Neutrophil (primary cell): ENCODE measurements at regions not wholly inside any gene's neighbourhood (a gene's known extent, or its start where the extent isn't known, plus 50 kb on each side); places are given as distances from the start of the nearest gene placed in this dataset.

ENCODE experiments used
- H3K27ac ChIP-seq: fragments of 200-600 bp; sonication (generic); 2 replicates; pipeline ENCODE4 v1.5.1; 2016; ENCODE audit warnings: mild to moderate bottlenecking, moderate library complexity
- H3K27me3 ChIP-seq: fragments of 200-600 bp; sonication (generic); 2 replicates; pipeline ENCODE4 v1.6.0; 2016; ENCODE audit warnings: mild to moderate bottlenecking
- H3K36me3 ChIP-seq: fragments of 200-600 bp; sonication (generic); 2 replicates; pipeline ENCODE4 v1.5.1; 2017
- H3K4me1 ChIP-seq, 2 experiments: fragments of 200-600 bp in 1 of 2; sonication (generic) in 1 of 2; 1 replicate in 1 of 2; 2 replicates in 1 of 2; pipeline versions ENCODE4 v1.5.1 to v1.6.1; 2013 to 2016; ENCODE audit warnings: low read depth in 1 of 2, low read length in 1 of 2, mild to moderate bottlenecking in 1 of 2, moderate library complexity in 1 of 2; ENCODE audit not compliant: control insufficient read depth in 1 of 2, insufficient read depth in 1 of 2
- H3K4me3 ChIP-seq, 2 experiments: fragments of 200-600 bp in 1 of 2; sonication (generic) in 1 of 2; 1 replicate in 1 of 2; 2 replicates in 1 of 2; pipeline ENCODE4 v1.5.1; 2013 to 2016; ENCODE audit warnings: low read depth in 1 of 2, low read length in 1 of 2, mild to moderate bottlenecking in 1 of 2, moderate library complexity in 1 of 2
- H3K9me3 ChIP-seq: fragments of 200-600 bp; sonication (generic); 2 replicates; pipeline ENCODE4 v1.5.1; 2016
- TF ChIP-seq, protein P1 (sequence below): fragments of 200-600 bp; sonication (generic); IDR thresholded peaks from 2 replicates; pipeline ENCODE4 v1.5.1; 2016; ENCODE audit warnings: antibody characterized with exemption

DNA sequence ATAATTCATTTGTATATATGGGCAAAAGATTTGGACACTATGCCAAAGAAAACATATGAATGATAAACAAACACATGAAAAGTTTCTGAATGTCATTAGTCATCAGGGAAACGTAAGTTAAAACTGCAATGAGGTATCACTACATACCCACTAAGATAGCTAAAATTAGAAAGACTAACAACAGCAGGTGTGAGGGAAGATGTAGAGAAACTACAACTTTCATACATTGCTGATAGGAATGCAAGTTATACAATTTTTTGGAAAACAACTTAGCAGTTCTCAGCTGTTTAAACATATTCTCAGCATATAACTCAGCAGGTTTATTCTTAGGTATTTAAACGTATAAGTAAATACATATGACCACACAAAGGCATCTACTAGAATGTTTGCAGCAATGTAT is 563.5 kb upstream of the KLHL29 start:
- Histone ChIP-seq H3K27me3 (no peaks in the 10 kb centered on the region), H3K4me3 (no peak overlapping the region), H3K27ac (no peak overlapping the region), H3K4me1 (no peaks in the 10 kb centered on the region), H3K36me3 (no peaks in the 10 kb centered on the region), H3K9me3 (no peaks in the 10 kb centered on the region)
- TF ChIP-seq, protein P1, sequence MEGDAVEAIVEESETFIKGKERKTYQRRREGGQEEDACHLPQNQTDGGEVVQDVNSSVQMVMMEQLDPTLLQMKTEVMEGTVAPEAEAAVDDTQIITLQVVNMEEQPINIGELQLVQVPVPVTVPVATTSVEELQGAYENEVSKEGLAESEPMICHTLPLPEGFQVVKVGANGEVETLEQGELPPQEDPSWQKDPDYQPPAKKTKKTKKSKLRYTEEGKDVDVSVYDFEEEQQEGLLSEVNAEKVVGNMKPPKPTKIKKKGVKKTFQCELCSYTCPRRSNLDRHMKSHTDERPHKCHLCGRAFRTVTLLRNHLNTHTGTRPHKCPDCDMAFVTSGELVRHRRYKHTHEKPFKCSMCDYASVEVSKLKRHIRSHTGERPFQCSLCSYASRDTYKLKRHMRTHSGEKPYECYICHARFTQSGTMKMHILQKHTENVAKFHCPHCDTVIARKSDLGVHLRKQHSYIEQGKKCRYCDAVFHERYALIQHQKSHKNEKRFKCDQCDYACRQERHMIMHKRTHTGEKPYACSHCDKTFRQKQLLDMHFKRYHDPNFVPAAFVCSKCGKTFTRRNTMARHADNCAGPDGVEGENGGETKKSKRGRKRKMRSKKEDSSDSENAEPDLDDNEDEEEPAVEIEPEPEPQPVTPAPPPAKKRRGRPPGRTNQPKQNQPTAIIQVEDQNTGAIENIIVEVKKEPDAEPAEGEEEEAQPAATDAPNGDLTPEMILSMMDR: no peak

DNA sequence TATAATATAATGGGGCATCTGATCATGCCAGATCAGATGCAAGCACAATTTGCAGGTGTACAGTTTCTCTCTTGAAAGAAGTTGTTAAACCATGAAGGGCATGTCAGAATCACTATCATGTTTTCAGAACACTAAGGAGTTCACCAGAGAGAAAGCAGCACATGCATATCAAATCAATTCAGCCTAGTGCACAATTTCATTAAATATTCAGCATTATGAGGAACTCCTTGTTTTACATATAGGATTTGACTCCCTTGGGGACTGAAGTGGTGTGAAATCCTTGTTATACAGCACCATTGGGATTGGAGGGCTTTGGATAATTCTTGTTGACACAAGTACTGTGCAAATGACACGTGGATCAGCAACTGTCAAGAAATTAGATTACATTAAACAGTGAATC is 562.1 kb upstream of the KLHL29 start:
- Histone ChIP-seq H3K27ac (no peak overlapping the region), H3K36me3 (no peaks in the 10 kb centered on the region), H3K4me3 (no peak overlapping the region), H3K4me1 (no peaks in the 10 kb centered on the region), H3K27me3 (no peaks in the 10 kb centered on the region), H3K9me3 (no peaks in the 10 kb centered on the region)
- TF ChIP-seq, protein P1: no peak

DNA sequence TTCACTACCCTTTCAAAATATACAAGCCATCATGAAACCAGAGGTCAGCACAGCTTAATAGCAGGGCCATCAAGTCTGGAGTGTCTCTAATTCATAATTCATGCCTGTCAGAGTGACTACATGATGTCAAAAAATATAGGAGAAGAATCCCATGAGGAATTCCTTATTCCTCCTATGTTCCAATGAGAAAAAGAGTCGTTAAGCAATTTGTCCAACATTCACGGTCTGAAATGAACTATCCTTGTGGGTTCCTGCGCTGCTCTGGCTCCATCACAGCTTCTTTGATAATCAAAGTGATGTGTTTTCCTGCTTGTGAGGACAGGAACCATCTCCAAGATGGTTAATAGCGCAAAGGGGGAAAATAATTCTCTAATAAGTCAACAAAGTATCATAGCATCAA is 560.4 kb upstream of the KLHL29 start:
- TF ChIP-seq, protein P1: no peak
- Histone ChIP-seq H3K36me3 (no peaks in the 10 kb centered on the region), H3K27me3 (no peaks in the 10 kb centered on the region), H3K4me1 (no peaks in the 10 kb centered on the region), H3K27ac (no peak overlapping the region), H3K4me3 (no peak overlapping the region), H3K9me3 (no peaks in the 10 kb centered on the region)

DNA sequence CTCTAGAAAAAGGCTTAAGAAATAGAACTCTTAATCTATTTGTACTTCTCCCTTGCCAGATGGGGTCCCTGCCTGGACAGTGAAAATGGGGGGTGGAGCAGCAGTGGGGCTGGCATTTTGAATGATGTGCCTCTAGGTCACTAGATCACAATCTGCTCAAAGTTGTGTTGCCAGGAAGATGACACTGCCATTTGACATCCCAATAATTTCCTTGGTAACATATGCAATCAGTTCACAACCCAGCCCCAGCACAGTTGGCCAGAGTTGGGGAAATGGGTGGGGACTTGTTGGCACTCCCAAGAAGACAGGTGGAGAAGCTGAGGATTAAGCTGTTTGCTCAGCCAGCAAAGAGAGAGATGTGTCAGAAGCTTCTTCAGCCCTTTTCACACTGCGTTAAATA is 558.3 kb upstream of the KLHL29 start:
- Histone ChIP-seq H3K36me3 (no peaks in the 10 kb centered on the region), H3K27me3 (no peaks in the 10 kb centered on the region), H3K4me3 (no peak overlapping the region), H3K9me3 (no peaks in the 10 kb centered on the region), H3K4me1 (no peaks in the 10 kb centered on the region), H3K27ac (no peak overlapping the region)
- TF ChIP-seq, protein P1: no peak

DNA sequence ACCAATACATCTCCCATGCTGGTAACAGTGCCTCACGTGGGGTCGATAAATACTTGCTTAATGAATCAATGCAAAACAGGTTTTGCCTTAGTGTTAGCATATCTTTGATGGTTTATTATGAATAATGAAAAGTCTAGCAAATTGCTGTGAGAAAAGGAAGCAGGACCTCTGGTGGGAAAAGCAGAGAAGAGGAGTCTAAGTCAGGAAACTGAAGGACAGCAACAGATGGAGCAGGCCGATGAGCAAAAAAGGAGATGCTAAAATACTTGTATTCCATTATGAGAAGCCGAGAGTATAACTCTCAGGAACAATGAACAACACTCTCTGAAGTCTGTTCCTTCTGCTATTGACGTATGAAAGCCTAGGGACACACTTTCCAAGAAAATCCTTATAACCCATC is 555.2 kb upstream of the KLHL29 start:
- TF ChIP-seq, protein P1: no peak
- no peaks in the 10 kb centered on the region for H3K27me3 ChIP-seq
- no peaks in the 10 kb centered on the region for H3K4me1 ChIP-seq
- no peaks in the 10 kb centered on the region for H3K36me3 ChIP-seq
- no peak overlapping the region for H3K27ac ChIP-seq
- no peak overlapping the region for H3K4me3 ChIP-seq
- H3K9me3 ChIP-seq: no peaks in the 10 kb centered on the region

DNA sequence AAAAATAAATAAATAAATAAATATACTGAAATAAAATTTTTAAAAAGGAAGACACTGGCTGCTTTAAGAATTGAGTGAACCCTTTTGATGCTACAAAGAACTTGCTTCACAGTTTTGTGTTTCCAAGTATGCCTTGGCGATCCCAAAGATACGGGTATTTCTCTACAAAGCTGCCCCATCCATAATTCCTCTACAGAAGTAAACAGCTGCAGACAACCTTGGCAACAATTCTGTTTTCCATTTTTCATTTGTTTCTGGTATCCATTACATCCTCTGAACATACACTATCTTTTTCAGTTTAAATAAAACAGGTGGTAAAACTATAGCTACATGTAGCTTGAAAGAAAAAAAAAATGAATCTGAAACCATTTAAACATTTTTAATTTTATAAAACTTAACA is 552.8 kb upstream of the KLHL29 start:
- H3K4me3 ChIP-seq: no peak overlapping the region
- no peaks in the 10 kb centered on the region for H3K27me3 ChIP-seq
- no peak overlapping the region for H3K27ac ChIP-seq
- H3K9me3 ChIP-seq: no peaks in the 10 kb centered on the region
- TF ChIP-seq, protein P1: no peak
- H3K36me3 ChIP-seq: no peaks in the 10 kb centered on the region
- H3K4me1 ChIP-seq: no peaks in the 10 kb centered on the region
